ELF-1 (cell line): ENCODE measurements at regions not wholly inside any gene's neighbourhood (a gene's known extent, or its start where the extent isn't known, plus 50 kb on each side); places are given as distances from the start of the nearest gene placed in this dataset.

Experiments
- DNase-seq: peaks from one replicate; pipeline ENCODE4 v3.0.0-alpha.2; 2016; ENCODE audit warnings: low read depth, low spot score

DNA sequence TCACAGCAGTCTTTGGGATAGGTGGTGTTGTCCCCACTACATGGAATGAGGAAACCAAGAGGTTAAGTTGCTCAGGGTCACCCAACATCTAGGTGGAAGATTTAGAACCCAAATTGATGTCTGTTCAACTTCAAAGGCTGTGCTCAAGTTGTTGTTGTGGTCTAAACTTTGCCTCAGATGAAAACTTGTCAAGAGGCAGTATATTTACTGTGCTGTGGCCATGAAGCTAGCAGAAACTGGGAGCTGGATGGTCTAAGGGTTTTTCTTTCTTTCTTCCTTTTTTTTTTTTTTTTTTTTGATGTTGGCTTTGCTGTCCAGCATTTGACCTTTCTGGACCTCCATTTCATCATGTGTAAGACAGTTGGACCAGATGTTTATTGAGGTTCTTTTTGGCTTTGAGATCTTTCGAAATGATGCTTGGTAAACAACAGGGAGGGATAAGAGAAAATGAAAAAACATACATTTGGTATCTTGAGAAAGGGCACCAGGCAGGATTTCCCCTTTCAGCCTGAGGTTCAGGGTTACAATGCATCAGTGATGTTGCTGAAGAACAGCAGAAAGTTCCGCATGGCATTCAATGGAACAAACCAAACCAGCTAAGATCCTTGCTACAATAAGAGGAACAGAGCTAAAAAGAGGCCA lies 166.2 kb upstream of the RPS6KA3 start:
- no peak for DNase-seq

DNA sequence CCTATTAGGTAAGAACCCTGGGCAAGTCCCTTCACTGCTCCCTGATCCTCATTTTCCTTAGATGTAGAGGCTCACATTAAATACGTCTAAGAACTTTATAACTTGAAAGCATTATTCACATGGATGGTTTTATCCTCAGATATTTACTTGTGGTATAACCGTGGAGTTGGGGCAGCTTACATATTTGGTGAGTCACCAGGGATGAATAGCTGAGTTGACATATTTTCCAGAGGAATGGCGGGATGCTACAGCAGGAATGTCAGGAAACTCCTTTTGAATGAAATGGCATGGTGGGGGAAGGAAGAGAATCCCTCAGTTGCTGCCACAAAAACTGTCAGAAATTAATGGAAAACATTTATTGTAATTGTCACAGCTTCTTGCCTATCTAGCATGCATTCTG lies 165.3 kb upstream of the RPS6KA3 start:
- no peak for DNase-seq

DNA sequence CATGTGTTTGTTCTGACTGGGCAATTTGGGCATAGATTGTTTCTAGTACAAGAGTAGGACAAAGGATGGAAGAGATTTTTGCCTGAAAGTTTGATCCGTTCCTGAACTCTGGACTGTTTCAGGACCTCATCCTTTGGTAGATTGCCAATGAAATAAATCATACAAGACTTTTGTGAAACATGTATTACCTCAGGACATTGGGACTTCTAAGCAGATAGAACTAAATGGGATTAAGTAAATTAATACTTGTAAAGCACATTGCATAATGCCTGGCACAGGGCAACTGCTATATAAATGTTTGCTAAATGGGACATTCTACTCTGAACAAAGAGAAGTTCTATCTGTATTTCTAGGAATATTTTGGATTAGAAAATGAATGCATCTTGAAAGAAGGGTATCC lies 164.8 kb upstream of the RPS6KA3 start:
- DNase-seq, result no peak

DNA sequence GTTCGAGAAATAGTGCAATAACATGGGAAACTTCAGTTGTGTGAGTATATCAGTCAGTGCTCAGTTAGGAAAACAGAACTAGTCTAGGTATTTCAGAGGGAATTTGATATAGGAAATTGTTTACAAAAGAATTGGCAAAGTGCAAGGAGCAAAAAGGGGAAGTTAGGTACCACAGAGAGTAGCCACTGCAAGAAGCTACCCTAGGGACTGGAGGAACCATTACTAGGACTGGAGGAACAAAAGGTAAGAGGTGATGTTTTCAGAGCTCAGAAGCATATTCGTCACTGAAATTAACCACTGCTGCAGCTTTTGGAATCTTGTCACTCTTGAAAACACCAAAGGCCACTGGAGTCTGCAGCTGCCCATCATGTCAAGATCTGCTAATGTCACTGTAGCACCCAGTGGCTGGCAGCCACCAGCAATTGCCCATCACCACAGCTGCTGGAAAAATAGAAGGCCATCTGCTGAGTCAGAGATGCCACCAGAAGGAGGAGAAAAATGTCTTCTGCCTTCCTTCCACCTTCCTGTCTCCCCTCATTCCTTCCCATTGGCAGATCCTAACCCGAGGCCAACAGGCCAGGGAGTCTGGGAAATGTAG lies 160.6 kb upstream of the RPS6KA3 start:
- DNase-seq, result no peak

DNA sequence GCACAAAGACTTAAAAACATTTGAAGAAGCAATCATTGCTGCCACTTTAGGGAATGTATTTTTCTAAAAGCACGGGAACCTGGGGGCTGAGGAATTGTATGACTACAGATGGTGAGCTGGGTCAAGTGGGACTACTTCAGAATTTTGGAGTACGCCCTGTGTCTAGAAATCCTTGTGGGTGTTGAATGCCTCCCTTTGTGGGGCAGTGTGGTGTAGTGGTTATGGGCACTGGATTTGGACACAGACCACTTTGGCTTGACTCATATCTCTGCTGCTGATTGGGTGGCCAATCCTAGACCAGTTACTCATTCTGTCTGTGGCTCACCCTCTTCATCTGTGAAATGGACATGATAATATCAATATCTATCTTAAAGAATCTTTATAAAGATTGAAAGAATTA lies 155.0 kb upstream of the RPS6KA3 start:
- no peak for DNase-seq

DNA sequence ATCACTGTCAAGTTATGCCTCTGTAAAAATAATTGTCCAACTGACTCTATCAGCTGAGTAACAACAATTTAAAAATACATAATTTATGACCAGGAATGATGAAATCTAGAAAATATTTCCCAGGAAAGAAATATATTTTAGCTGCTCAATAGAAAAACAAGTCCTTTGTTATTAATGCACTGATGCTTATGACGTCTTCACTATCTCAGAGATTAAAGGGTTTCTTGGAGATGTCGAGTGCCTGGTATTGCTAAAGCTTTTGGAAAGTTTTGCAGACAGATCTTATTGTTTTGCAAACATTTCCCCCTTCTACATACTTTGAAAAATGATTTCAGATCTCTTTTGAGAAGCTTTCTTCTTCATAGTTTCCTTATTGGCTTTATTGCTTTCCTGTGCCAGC lies 154.6 kb upstream of the RPS6KA3 start:
- no peak for DNase-seq

DNA sequence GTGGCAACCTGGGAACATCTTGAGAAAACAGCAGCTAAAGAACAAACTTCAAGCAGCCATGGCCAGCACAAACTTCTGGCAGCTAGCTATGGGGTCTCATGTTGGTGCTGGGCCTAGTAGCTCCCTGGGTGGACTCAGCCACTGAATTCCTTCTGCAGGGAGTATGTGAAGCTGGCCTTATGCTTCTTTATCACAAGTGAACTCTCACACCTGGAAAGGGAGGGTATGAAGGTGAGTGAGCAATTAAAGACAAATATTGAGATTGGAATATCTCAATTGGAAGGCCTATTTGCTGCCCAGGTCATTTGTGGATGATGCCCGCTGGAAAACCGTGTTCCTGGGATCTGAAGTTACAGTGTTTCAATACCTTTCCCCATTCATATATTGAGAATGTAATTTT lies 153.3 kb upstream of the RPS6KA3 start:
- no peak for DNase-seq

DNA sequence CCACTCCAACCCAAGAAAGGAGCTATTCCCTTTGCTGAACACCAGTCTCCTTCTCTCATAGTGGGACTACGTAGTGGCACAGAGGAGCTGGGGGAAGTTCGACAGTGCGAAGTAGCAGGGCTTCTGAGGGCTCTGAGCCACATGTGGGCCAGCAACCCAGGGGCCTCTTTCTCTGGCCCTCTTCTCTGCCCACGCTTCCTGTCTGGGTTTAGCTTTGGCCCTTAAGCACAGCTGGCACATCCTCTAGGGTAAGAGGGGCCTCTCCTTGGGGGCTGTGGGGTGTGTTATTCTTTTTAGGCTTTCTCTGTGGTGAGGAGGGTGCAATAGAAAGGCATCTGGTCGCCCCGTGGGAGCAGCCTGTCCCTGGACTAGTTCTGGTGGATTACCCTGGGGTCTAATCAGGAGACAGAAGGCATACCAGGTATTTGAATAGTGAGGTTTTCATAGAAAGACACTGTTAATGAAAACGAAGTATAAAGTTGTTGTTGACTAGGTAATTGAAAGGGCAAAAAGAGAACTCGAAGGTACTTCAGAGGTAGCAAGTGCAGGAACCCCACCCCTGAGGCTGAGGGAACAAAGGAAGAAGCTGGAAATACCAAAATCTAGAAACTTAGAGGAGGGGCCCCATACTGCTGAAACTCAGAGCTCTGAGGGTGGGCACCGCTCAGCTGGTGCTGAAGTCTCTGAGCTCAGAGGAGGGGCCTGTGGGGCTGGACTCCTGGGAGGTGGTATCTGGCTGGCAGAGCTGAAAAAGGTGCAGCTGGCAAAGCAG lies 151.9 kb upstream of the RPS6KA3 start:
- no peak for DNase-seq

DNA sequence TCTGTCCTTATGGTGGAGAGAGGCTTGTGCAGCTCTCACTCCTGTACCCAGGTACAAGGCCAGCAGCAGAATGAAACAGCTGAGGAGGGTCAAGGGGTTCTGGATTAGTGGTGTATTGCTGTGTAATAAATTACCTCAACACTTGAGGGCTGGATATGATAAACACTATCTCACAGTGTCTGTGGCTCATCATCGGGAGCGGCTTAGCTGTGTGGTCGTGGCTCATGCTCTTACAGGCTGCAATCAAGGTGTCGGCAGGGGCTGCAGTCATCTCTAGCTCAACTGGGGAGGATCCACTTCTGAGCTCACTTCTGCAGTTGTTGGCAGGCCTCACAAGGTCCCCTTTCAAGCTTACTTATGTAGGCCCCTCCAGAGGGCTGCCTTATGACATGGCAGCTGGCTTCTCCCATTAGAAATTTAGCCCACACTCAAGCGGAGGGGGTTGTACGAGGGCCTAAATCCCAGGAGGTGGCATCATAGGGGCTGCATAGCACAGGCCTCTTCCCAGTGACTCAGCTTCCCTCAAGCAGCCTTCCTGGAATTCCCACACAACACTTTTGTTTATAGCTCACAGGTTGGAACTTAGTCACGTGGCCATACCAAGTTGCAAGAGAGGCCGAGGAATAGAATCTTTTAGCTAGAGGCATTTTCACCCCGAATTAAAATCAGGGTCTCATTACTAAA lies 148.2 kb upstream of the RPS6KA3 start:
- peak; percentile 64 for DNase-seq

DNA sequence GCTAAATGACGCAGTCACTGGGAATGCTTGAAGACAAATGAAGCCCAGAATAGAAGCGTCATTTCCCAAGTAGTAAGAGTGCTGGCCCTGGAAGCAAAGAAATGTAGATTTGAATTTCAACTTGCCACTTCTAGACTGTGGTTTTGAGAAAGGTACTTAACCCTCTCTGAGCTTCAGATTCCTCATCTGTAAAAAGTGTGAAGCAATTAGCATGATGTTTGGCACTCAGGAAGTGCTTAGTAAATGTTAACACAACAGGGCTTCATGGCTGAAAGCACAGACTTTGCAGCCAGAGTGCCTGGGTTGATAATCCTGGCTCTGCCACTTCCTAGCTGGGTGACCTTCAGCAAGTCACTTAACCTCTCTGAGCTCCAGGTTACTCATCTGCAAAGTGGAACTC lies 147.4 kb upstream of the RPS6KA3 start:
- no peak for DNase-seq

DNA sequence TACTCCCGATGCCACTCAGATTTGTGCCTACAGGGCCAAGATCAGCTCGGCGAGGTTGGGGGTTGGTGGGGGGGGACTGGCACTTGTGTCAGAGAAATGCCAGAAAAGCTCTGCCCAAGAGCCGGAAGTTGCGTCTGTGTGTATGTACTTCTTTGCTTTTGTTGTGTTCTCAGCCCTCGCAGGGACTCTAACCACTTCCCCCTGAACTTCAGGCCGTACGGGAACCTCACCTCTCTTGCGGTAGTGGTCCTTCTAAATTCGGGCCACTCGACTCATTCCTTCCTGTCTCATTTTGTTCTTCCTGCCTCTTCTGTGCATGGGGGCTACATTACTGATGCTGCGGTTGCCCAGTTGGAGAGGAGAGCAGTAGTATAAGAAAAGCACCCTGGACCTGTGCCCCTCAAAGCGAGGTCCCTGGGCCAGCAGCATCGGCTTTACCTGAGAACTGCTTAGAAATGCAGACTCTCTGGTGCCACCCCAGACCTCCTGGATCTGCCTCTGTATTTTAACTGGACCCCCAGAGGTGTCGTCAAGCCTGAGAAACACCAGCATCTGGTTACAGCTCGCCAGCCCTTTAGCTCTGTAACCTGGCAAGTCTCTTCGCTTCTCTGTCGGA lies 146.3 kb upstream of the RPS6KA3 start:
- no peak for DNase-seq

DNA sequence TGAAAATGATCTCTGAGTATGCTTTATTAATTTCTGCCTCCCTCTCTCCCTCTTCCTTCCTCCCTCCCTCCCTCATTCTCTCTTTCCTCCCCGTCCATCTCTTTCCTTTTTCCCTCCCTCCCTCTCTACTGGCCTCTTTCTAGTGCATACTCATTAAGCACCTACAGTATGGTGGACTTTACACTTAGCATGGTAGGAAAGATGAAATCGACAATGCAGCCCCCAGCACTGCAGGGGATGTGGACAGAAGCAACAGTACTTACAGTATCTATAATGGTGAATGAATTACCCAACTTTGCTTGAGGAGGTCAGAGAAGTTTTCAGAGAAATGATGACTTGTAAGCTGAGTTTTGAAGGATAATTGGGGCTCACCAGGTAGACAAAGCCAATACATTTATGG lies 143.8 kb upstream of the RPS6KA3 start:
- no peak for DNase-seq

DNA sequence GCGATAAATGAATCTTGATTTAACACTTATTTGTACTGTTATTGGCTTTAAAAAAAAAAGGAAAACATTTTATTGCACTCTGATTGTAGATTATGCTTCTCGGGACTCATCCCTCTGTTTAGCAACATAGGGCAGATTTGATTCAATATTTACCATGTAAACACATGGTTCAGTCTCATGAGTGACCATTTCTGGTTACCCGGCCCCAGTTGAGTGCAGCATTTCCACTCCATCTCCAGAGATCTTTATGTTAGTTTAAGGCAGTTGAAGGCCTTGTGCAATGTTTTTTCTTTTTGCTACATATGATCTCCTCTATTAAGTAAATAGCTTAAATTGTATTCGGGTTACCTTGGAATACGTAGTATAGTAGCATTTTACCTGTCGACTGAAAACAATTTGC lies 143.3 kb upstream of the RPS6KA3 start:
- no peak for DNase-seq

DNA sequence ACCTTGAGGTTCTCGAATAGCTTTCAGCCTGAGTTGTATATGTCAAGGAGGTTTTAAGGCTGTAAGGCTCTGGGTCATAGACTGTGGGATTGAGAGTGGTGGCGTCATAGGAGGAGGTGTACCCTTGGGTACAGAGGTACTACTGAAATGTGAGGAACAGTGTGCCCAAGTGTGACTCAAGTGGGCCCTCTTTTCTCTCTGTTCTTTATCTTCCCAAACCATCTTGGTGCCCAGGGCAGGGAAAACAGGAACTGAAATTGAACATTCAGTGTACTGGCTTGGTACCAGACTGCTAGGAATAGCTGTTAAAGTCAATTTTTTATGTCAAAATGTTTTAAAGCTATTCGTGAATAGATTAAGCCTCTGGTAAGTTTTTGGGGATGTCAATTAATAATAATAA lies 136.2 kb upstream of the RPS6KA3 start:
- no peak for DNase-seq

DNA sequence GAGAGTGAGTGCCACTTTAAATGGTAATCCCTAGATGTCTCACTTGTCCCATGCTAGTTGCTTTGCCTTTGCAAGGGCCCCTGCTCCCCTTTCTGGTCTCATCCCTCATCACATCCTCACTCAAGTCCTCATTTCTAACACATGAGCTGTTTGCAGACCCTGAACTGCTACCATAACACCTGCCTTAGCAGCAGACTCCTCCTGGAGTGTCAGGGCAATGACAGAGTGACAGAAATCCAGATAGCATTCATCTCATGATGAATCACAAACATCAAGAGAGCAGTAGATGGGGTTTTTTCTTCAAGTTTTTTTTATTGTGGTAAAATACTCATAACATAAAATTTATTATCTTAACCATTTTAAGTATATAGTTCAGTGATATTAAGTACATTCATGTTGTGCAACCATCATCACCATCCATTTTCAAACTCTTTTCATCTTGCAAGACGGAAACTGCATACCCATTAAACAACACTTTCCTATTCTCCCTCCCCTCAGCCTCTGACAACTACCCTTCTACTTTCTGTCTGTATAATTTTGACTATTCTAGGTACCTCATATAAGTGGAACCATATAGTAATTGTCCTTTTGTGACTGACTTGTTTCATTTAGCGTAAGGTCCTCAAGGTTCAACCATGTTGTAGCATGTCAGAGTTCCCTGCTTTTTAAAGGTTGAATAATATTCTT lies 133.2 kb upstream of the RPS6KA3 start:
- DNase-seq, result no peak

DNA sequence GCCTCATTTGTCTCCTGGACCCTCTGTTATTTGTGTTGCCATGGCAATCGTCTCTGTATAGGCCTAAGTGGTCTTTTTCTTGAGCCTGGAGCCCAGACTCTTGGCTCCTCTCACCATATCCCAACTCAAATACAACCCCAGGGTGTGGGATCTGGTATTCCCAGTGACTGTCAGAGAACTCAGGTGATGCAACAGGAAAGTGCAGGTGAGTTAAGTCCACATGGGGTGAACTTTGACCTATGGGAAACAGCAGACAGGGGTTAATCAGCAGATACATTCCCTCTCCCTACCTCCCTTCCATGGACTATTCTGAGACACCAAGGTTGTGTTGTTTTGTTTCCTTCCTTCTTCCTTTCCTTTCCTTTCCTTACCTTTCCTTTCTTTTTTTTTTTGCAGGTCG lies 130.9 kb upstream of the RPS6KA3 start:
- DNase-seq, result peak; percentile 28

DNA sequence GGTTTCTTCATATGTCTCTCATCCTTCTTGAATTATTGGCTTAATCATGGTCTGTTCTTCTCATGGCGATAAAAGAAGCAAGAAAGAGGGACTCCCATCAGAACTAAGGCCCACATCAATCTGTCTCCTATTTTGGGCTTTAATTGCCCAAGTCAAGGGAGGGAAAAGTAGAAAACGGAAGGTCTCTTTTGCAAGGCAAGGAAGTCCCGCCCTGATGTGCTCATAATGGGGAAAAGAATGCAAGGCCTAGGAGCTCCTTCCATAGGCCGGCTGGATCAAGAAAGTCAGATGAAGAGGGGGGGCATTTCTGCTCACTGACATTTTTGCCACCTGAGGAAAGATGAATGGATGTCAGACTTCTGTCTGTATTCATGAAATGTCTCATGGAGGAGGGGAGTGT lies 127.7 kb upstream of the RPS6KA3 start:
- no peak for DNase-seq

DNA sequence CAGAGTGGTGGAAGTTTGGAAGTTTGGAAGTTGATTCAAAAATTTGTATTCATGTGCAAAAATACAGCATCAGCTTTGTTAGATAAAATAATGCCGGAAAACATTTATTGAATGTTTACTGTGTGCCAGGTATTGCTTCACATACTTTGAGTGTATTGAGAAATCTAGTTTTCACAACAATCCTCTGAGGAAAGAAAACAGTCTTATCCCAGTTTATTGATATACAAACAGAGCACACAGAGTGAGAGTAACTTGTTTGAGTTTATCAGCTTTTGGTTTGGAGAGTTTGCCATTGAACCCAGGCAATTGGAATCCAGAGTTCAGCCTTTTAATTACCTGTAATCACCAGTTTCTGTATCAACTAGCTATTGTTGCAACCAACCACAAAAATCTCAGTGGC lies 127.2 kb upstream of the RPS6KA3 start:
- DNase-seq, result no peak

DNA sequence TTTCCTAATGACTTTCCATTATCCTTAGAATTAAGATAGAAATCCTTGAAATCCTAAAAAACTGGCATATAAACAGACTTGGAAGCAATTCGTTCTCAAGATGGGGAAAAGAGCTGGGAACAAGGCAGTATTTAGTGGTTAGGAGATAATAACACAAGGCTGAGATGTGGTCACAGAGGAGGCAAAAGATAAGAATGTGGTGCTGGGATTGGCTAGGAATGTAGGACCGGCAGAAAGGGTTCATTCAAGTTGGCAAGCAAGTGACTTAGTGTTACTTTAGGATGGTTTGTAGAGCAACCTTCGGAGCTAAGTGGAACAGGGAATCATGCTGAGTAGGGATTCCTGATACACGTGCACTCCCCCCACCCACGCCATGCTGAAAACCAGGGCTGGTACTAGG lies 121.9 kb upstream of the RPS6KA3 start:
- no peak for DNase-seq

DNA sequence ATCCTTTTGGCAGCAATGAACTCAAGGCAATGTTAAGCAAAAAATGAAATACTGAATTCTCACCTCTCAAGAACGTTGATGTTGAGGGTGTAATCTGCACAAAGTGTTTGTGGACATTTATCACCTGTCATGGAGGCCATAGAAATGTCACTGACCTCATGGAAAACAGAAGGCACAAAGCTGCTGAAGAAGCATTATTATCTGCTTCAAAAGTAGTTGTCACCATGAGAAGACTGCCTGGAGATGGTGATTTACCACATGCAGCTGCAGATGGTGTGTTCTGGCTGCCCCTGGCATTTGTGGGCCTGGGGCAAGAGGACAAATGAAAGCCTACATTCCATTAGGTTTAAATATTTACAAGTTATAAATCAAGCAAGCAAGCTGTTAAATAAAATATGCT lies 116.8 kb upstream of the RPS6KA3 start:
- peak; percentile 25 for DNase-seq

DNA sequence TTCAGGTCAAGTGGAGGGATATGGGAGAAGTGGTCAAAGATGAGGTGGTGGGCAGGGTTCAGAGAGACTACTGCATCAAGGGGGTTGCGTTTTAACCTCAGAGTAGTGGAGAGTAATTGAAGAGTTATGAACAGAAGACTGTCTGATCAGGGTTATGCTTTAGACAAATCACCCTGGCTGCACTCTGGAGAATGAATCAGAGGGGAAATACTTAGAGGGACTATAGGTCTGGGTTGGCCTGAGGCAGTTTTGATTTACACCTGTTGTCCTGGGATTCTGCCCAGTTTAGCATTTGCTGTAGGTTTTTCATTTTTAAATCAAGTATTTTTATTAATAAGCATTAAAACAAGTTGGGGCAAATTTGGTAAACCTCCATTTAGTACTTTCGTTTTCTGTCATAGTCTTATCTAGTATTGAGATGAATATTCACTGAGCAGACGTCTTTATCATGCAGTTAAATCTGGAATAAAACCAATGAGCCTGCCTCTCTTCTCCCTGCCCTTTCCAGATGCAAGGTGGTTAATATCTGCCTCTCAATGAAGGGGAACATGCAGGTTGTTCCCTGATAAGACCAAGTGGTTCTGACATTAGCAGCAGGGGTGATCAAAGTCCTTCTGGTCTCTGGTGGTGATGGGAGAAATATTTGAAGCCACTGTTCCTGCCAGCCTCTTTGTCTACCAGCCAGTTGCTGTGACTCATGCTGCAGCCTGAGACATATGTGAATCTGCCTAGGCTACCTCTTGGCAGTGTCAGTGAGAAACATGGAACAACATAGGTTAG lies 116.0 kb upstream of the RPS6KA3 start:
- DNase-seq, result peak; percentile 16
